ENCODE measurements at regions not wholly inside any gene's neighbourhood (a gene's known extent, or its start where the extent isn't known, plus 50 kb on each side); places are given as distances from the start of the nearest gene placed in this dataset.

DNA sequence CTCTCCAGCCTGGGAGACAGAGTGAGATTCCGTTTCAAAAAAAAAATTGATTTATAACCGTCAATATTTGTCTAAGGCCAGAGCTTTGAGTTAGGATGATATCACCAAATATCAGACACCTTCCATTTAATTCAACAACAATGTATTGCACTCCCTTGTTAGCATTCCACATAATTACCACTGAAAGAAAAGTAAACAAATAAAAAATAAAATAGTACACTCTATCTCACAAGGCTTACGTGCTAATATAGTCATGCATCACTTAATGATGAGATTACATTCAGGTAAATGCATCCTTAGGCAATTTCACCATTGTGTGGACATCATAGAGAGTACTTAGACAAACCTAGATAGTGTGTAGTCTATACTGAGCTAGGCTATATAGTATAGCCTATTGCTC is 127.6 kb upstream of the RHOBTB1 start:
- TF ChIP-seq CTCF (conservative IDR thresholded peaks at IDR 0.05; ENCODE audit: low read length), result no peak
- no peak for TF ChIP-seq EZH2phosphoT487 (IDR thresholded peaks at IDR 0.05; ENCODE audit: borderline replicate concordance, low read depth, low read length)
- H3K79me2 ChIP-seq (ENCODE audit: insufficient read depth, low read depth, low read length), result no peaks in the 10 kb centered on the region
- no peak overlapping the region for H3K27ac ChIP-seq (ENCODE audit: low read depth, low read length, poor library complexity, severe bottlenecking)
- no peak overlapping the region for H3K4me3 ChIP-seq (ENCODE audit: low read depth, low read length, poor library complexity, severe bottlenecking)
- DNase-seq (ENCODE audit: low spot score), result no peak
- H3K36me3 ChIP-seq (ENCODE audit: insufficient read depth, low read length), result no peaks in the 10 kb centered on the region
- POLR2A ChIA-PET, result interaction anchor here (0.7 kb wide), 1 partner anchor 12 kb away, joined by 5 read pairs; no protein-coding TSS in a partner anchor
- CTCF ChIA-PET (ENCODE audit: unreplicated experiment), result no interaction called here
- no peaks in the 10 kb centered on the region for H4K20me1 ChIP-seq (ENCODE audit: insufficient read depth, low read length)
- H2AFZ ChIP-seq (ENCODE audit: low read length), result no peak overlapping the region
- H3K9me2 ChIP-seq (ENCODE audit: insufficient read depth, low read length), result no peaks in the 10 kb centered on the region
- H3K4me2 ChIP-seq (ENCODE audit: low read length), result no peak overlapping the region
- BruUV-seq (replicated peaks), result no TSS peak
- no peaks in the 10 kb centered on the region for H3K4me1 ChIP-seq (ENCODE audit: insufficient read depth, low read length, poor library complexity, severe bottlenecking)
- H3K9me3 ChIP-seq (ENCODE audit: low read length), result no peaks in the 10 kb centered on the region
- intact Hi-C loops (cut with micrococcal nuclease; ENCODE audit: unreplicated experiment), result no loop called here

- Histone ChIP-seq H3K79me2 (ENCODE audit: insufficient read depth, low read depth, low read length) (no peaks in the 10 kb centered on the region), H3K4me1 (ENCODE audit: insufficient read depth, low read length, poor library complexity, severe bottlenecking) (no peaks in the 10 kb centered on the region), H3K4me3 (ENCODE audit: low read depth, low read length, poor library complexity, severe bottlenecking) (no peak overlapping the region), H4K20me1 (ENCODE audit: insufficient read depth, low read length) (no peaks in the 10 kb centered on the region), H2AFZ (ENCODE audit: low read length) (no peak overlapping the region), H3K9me2 (ENCODE audit: insufficient read depth, low read length) (no peaks in the 10 kb centered on the region), H3K27ac (ENCODE audit: low read depth, low read length, poor library complexity, severe bottlenecking) (no peak overlapping the region), H3K4me2 (ENCODE audit: low read length) (no peak overlapping the region), H3K36me3 (ENCODE audit: insufficient read depth, low read length) (no peaks in the 10 kb centered on the region), H3K9me3 (ENCODE audit: low read length) (no peaks in the 10 kb centered on the region)
- intact Hi-C loops (cut with micrococcal nuclease; ENCODE audit: unreplicated experiment), result no loop called here
- TF ChIP-seq CTCF (conservative IDR thresholded peaks at IDR 0.05; ENCODE audit: low read length) (no peak), EZH2phosphoT487 (IDR thresholded peaks at IDR 0.05; ENCODE audit: borderline replicate concordance, low read depth, low read length) (no peak)
- no TSS peak for BruUV-seq (replicated peaks)
- DNase-seq (ENCODE audit: low spot score), result no peak
- POLR2A ChIA-PET, result interaction anchor here (0.5 kb wide), 1 partner anchor 564 kb away, joined by 3 read pairs; no protein-coding TSS in a partner anchor
- CTCF ChIA-PET (ENCODE audit: unreplicated experiment), result no interaction called here
Observed at GRCh38 chr10:61068471-61068870, 124.5 kb upstream of the RHOBTB1 start.

DNA sequence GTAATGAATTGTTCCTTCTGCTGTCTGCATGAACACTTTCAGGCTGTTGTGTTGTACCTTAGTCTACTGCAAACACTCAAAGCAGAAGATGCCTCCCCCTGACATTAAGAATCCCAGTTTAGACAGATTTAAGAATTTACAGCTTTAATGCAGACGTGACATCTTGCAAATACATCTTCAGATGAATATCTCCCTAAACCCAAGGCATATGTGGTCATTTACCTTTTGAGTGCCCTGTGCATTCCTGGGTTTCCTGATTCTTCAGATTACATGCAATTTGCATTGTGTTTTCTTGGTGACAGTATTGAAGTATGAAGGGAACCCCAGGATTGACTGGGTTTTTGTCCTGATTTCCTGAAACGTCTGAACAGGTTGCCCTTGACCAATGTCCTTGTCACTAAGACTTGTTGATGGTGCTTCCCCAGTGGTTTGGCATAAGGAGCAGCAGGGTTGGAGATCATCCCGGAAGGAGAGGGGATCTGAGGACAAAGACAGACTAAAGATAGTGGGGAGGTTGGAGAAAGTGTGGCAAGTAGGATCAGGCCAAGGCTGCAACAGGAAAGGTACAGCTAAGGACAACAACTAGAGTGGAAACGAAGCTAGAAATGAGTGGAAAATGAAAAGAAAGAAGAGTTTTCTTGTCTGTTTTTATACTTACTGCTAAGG is 123.8 kb upstream of the RHOBTB1 start:
- Histone ChIP-seq H2AFZ (ENCODE audit: low read length) (no peak overlapping the region), H3K36me3 (ENCODE audit: insufficient read depth, low read length) (no peaks in the 10 kb centered on the region), H3K9me3 (ENCODE audit: low read length) (no peaks in the 10 kb centered on the region), H3K27ac (ENCODE audit: low read depth, low read length, poor library complexity, severe bottlenecking) (no peak overlapping the region), H3K4me1 (ENCODE audit: insufficient read depth, low read length, poor library complexity, severe bottlenecking) (no peaks in the 10 kb centered on the region), H3K4me2 (ENCODE audit: low read length) (no peak overlapping the region), H4K20me1 (ENCODE audit: insufficient read depth, low read length) (no peaks in the 10 kb centered on the region), H3K9me2 (ENCODE audit: insufficient read depth, low read length) (no peaks in the 10 kb centered on the region), H3K79me2 (ENCODE audit: insufficient read depth, low read depth, low read length) (no peaks in the 10 kb centered on the region), H3K4me3 (ENCODE audit: low read depth, low read length, poor library complexity, severe bottlenecking) (no peak overlapping the region)
- intact Hi-C loops (cut with micrococcal nuclease; ENCODE audit: unreplicated experiment), result no loop called here
- ChIA-PET POLR2A (interaction anchor here (0.5 kb wide), 1 partner anchor 564 kb away, joined by 3 read pairs; no protein-coding TSS in a partner anchor), CTCF (ENCODE audit: unreplicated experiment) (no interaction called here)
- no peak for TF ChIP-seq EZH2phosphoT487 (IDR thresholded peaks at IDR 0.05; ENCODE audit: borderline replicate concordance, low read depth, low read length)
- TF ChIP-seq CTCF (conservative IDR thresholded peaks at IDR 0.05; ENCODE audit: low read length), result no peak
- no TSS peak for BruUV-seq (replicated peaks)
- no peak for DNase-seq (ENCODE audit: low spot score)

Measured in OCI-LY7 (cell line).